Endothelial cell of hepatic sinusoid (primary cell): ENCODE measurements at regions not wholly inside any gene's neighbourhood (a gene's known extent, or its start where the extent isn't known, plus 50 kb on each side); places are given as distances from the start of the nearest gene placed in this dataset.
"Not testable (repeated sequence)": the region's sequence is repeated elsewhere in the genome, so short reads cannot be mapped to it uniquely, and the experiment has no call there.

Experiments
- in situ Hi-C: cut with HindIII; loops from 2 replicates; pipeline ENCODE4 v1.10.0; 2017; ENCODE audit warnings: low sequenced_read_pairs

DNA sequence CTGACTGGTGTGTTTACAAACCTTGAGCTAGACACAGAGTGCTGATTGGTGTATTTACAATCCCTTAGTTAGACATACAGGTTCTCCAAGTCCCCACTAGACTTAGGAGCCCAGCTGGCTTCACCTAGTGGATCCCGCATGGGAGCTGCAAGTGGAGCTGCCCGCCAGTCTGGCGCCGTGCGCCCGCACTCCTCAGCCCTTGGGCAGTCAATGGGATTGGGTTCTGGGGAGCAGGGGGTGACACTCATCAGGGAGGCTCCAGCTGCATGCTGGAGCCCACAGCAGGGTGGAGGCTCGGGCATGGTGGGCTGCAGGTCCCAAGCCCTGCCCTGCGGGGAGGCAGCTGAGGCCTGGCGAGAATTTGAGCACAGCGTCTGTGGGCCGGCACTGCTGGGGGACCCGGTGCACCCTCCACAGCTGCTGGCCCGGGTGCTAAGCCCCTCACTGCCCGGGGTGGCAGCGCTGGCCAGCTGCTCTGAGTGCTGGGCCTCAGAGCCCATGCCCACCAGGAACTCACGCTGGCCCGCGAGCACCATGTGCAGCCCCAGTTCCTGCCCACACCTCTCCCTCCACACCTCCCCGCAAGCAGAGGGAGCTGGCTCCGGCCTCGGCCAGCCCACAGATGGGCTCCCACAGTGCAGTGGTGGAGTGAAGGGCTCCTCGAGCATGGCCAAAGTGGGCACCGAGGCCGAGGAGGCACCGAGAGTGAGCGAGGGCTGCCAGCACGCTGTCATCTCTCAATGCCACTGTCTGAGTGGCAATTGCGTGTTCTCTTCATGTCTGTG, 290.6 kb upstream of the RGPD4 start:
- in situ Hi-C loops = not testable (repeated sequence)

DNA sequence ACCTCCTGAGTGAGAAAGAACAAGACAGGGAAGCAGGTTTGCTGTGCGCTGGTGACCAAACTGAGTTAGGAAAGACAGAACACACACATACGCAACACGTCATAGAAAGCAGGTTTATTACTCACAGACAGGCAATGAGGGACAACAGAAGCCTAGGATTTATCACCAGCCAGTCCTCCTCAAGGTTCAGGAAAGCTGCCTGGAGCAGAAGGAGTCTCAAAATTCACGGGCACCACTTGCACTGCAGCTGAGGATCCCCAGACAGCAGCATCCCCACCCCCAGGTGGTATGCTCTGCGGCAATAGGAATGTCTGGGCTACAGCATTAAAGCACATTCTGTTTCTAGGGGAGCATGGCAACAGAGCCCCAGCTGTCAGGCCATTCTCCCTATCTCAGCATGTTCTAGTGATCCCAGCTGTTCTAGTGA, 284.4 kb upstream of the RGPD4 start:
- in situ Hi-C loops = no loop called here

DNA sequence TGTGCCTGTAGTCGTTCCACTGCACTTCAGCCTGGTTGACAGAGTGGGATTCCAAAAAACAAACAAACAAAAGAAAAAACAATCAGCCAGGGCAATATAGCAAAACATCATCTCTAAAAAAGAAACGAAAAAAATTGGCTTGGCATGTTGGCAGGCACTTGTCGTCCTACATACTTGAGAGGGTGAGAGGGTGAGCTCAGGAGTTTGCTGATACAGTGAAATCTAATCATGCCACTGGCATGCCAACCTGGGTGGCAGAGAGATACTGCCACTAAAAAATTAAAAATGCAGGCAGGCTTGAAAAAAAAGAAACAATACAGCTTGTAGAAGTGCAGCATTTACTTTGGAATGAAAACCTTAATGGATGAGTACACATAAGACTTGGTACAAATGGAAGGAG, 282.9 kb upstream of the RGPD4 start:
- in situ Hi-C loops = no loop called here

DNA sequence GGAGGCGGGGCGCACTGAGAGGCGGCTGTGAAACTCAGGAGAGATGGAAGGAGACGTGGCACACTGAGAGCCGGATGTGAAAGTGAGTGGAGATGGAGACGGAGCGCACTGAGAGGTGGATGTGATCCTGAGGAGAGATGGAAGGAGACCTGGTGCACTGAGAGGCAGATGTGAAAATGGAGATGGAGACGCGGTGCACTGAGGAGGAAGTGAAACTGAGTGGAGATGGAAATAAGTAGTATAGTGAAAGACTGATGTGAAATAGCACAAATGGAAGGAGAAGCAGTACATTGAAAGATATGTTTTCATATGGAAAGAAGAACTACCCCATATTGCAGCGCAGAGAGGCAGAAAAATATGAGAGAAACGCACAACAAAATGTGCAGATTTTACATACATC, 281.6 kb upstream of the RGPD4 start:
- in situ Hi-C loops = no loop called here

DNA sequence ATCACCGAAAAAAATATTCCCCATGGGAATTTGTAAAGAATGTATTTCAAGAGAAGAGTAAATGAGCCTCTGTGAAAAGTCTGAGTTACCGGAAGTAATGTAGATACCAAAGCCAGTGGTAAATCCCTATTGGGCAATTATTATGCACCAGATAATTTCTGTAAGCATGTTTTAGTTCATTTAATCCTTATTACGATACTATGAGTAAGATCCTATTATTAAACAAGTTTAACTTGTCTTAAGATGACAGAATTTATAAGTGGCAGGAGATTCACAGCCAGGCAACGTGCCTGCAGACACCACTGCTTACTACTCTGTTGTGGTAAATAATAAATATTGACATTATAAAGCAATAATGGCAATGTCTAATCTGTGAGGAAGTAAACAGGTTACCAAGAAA, 280.8 kb upstream of the RGPD4 start:
- in situ Hi-C loops = no loop called here

DNA sequence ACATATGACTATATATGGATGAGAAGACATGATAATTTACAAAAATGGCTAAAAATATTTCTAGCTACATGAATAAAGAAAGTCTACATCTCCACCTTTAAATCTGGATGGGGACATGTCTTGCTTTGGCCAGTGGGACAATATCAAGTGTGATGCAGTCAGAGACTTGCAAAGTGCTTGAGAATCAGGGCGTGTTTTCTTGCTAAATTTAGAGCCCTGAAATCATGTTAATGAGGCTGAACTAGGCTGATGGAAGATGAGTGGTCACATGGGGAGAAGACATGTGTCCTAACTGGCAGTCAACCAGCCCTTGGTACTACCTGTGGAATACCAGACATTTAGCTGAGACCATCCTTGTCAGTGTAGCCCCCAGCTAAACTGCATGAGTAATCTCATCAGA, 278.5 kb upstream of the RGPD4 start:
- in situ Hi-C loops = no loop called here

DNA sequence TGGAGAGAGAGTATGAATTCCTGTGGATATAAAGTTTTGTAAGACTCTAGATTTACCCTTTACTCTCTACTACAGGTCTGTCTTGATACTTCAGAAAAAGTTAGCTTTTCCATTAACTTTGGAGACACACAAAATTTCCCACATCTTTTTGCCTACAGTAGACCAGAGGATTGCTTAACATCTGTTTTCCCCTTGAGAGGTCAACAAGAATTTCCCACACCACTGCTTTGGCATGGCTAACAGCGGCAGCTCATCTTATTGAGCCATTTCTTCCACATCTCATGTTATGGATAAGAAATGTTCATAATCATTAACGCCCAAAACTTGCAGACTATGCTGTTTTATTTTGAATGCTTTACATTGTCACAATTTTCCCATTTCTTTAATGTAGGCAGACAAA, 273.6 kb upstream of the RGPD4 start:
- in situ Hi-C loops = no loop called here

DNA sequence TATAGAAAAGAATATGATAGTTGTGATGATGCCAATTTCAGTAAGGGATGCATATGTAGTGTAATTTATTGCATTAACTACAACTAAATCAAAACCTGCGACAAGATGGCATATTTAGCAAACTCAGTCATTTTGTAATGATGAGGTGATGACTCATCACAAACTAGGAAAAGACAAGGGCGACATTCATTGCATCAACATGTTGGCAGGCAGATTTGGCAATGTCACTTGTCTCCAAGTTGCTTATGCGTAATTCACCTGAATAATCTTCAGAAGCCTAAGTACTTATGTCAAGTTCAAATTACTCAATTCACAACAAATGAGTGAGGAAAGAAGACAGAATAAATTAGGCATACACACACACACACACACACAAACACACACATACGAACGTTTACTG, 273.2 kb upstream of the RGPD4 start:
- in situ Hi-C loops = no loop called here

DNA sequence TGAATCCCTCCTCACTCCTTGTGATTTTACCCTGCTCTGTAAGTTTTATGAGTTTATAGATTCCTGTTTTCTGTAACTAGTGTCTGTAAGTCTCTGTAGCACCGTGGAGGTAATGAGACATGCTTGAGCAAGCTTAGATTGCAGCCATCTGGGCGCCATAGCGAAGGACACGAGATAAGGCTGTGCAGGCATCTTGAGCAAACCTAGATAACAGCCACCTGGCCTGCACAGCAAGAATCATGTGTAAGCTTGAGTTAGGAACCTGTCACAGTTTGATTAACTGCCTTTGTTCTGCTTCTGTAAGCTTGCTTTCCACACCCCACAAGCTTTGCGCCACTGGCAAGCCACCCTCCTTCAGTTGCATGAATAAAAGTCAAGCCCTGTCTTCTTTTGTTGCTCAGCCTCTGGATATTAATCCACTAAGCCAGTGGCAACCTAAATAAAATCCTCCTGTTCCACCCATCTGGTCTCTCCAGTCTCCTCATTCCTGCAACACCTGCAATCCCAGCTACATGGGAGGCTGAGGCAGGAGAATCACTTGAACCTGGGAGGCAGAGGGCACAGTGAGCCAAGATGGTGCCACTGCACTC, 270.6 kb upstream of the RGPD4 start:
- in situ Hi-C loops = no loop called here

DNA sequence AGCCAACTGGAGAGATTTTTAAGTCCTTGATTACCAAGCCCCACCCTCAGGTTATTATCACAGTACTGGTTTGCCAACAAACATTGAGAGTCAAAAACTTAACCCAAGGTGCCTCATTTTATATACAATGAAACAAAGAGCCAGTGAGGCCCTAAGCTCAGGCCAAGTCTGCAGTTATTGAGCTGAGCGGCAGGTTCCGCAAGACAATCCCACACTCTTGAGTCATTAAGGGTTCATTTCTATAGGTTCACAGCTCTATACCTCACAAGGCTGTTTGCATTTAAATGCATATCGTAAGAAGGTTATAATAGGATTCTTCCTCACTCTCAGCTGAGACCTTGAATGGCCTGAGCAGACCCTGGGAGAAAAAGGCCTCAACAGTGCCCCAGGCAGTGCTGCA, 268.4 kb upstream of the RGPD4 start:
- in situ Hi-C loops = no loop called here

DNA sequence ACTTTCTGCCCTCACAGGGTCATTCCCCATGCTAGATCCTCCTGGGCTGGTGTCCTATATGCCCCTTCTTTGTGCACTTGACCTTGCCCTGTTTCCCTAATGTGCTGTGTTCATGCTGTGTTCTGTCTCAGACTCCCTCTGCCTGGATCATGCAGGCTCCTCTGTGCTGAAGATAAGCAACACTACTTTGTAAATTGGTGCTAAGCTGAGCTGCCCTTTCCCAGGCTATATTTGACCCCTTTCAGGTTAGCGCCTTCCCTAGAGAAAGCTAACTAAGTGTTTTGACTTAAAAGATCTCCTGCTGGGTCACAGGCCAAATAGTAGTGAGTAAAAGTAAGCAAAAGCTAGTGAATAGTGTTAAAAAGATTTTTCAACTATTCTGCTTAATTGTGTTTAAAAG, 257.2 kb upstream of the RGPD4 start:
- in situ Hi-C loops = no loop called here

DNA sequence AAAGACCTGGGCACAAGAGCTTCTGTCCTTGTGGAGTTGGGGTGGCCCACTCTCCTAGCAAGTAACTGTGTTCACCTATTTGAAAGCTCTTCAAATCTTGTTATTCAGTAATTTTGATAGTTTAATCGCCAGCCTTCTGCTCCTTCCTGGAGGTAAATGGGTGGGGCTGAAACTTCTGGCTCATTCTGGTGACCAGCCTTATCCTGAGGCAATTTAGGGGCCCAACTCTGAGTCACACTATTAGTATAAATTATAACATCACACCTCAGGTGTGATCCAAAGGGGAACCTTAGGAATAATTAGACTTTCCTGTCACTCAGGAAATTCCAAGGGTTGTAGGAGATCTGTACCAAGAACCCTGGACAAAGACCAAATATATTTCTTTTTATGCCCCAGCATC, 255.8 kb upstream of the RGPD4 start:
- in situ Hi-C loops = no loop called here

DNA sequence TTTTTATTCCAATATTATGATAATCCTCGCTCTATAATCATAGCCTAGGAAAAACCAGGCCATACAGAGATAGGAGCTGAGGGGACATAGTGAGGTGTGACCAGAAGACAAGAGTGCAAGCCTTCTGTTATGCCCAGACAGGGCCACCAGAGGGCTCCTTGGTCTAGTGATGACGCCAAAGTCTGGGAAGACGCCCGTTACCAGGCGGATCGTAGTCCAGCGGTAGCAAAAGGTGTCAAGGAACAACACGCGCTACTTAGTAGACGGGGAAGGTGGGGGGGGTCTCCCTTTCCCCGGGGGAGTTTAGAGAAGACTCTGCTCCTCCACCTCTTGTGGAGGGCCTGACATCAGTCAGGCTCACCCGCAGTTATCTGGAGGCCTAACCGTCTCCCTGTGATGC, 253.8 kb upstream of the RGPD4 start:
- in situ Hi-C loops = not testable (repeated sequence)

DNA sequence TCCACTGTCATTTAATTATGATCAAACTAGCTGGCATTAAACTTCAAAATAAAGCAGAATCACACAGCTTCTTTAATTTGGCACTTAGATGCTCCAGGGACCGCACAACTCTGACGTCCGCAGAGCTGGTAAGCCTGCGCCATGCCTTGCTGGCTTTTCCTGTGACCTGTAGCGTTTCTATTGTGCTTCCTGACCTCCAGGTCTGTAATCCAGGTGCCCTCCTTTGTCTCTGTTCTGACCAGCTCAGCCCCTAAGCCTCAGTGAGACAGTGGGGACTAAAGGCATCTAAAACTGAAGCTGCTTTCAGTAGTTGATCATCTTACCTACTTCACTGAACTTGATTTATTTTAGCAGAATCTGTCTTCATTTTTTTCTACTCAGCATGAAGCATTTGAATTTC, 249.7 kb upstream of the RGPD4 start:
- in situ Hi-C loops = no loop called here

DNA sequence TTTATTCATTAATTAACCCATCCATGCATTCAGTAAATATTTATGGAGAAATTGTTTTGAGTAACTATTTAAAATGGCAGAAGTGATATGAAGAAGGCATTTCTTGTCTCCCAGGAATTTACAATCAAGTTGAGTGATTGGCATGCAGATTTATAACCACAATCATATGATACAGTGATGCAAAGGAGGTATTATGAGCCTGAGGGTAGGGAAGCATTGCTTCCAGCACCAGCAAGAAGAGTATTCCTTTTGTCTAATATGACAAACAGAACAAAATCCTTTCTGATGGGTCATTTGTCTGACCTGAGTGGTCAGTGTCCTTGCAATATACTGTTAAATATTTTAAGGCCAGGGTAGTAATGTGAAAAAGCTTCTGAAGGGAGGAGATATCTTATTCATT, 244.2 kb upstream of the RGPD4 start:
- in situ Hi-C loops = no loop called here

DNA sequence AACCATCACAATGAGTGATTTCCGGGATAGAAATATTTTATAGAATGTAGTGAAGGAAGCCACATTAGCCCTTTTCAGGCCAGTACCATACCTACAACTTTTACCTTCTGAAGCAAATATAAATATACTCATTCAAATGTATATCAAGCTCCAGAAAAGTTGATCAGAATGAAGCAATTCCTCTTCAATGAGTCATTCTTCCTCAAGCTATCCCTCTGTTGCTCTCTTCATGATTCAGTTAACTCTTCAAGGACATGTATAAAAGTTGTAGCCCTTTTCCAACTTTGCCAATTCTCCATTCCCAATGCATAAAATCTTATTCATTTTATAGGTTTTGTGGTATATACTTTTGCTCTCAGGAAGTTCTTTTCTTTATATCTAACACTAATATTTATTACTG, 242.1 kb upstream of the RGPD4 start:
- in situ Hi-C loops = no loop called here

DNA sequence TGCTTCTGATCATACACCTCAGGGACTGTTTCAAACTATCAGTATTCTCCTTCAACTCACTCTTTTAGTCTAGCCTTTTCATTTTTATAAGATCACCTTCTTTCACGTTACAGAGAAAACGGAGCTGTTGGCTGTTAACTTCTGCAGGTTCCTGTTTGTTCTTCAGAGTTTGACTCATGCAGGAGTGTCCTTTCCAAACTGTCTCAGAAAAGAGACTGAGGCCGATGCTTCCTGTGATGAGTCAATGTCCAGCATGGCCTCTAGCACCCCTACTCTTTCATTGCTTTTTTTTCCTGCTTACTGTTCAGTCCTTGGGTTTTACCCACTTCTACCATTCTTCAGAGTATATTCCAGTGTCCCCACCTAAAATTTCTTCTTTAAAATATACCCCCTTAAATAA, 240.8 kb upstream of the RGPD4 start:
- in situ Hi-C loops = no loop called here

DNA sequence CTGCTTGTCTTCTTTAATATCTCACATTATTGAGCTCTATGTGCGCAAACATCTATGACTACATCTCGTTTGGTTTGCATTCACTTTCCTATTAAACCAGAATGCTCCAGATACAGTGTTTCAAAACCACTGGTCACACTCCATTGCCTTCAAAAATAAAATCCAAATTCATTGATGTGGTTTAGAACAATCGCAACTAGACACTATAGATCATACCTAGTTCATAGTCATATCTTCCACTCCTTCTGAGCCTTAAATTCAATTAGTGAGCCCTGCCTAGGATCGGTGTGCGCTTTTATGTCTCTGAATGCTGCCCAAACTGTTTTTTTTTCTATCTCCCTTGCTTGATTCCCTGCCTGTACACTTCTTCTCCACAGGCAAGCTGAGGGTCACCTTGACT, 238.5 kb upstream of the RGPD4 start:
- in situ Hi-C loops = no loop called here

DNA sequence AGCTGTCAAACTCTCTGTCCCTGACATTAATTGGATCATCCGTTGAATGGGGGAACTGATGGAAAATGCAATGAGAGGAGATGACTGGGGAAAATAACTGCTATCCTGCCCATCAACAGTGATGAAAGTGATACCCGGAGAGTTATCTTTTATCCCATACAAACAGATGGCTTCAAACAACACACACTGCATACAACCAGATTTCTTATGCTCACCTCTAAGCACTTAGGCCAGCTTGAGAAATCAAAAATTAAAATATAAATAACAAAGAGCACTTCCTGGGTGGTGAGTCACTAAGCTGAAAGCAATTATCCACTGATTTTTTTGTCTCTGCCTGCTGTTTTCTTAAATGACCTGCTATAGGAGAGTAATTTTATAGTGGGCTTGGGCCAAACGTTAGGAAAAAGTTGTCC, 237.6 kb upstream of the RGPD4 start:
- in situ Hi-C loops = no loop called here

DNA sequence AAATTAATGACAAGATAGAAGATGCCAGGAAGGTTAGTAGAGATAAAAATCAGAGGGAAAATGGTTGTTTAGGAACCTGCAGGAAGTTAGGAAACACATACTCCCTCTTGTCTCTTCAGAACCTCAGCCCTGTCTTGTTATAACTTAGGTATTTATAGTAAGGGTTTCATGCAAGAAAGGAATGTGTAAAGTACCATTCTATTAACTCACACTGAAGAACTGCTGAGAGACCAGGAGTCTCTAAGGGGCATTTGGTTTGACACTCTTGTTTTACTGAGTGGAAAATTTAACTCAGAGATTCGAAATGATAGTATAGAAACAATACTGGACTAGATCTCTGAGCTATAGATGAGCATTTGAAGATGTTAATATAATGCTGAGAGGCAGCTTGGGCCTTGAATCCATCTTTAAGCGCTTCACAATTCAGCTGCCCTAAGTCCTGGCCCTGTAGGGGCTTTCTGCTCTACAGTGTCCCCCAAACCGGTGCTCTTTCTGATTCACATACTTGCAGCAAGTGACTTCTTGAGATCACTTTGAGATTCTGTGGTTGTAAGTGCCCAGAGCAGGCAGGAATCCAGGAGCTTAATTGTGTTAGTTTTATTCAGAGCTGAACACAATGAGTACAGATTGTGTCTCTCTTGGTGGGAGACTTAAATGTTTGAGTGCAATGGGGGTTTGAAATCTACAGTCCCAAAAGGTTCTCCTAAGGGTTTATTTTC, 235.0 kb upstream of the RGPD4 start:
- in situ Hi-C loops = no loop called here

DNA sequence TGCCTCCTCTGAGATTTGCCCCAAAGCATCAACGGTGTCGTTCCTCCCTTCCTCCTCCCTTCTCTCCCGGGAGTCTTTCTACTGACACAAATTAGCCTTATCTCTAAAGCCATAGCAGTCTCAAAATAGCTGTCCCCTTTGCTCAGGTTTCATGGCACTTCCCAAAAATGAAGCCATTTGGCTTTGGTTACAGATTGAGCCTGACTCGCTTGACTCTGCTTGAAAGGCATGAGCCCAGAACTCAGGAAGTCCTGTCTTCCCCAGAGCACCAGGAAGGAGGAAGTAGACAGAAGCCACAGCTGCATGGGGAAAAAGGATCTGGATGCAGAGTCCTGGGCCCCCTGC, 234.4 kb upstream of the RGPD4 start:
- in situ Hi-C loops = no loop called here

DNA sequence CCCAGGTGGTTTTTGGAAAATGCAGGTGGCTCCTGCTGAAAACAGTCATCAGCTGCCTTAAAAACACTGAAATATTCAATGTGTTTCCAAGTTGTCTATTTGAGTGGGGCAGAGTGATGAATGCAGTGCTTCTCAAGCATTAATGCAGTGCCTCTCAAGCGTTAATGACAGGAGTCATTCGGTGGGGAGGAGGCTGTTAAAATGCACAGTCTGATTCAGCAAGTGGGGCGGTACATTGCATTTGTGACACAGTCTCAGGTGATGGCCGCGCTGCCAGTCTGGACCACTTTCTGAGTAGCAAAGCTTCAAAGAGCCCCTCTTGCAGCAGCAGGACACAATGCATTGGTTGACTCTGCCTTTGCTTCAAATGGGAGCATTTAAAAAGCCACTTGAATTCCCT, 231.4 kb upstream of the RGPD4 start:
- in situ Hi-C loops = no loop called here
